ENCODE measurements at regions not wholly inside any gene's neighbourhood (a gene's known extent, or its start where the extent isn't known, plus 50 kb on each side); places are given as distances from the start of the nearest gene placed in this dataset.

GRCh38 chr16:17804857-17805256 is 334.1 kb upstream of the XYLT1 start:
- DNase-seq (ENCODE audit: low read depth) = no peak

- DNase-seq (ENCODE audit: low read depth) = no peak
Measured at GRCh38 chr16:17803625-17804410, 333.1 kb upstream of the XYLT1 start.

DNA sequence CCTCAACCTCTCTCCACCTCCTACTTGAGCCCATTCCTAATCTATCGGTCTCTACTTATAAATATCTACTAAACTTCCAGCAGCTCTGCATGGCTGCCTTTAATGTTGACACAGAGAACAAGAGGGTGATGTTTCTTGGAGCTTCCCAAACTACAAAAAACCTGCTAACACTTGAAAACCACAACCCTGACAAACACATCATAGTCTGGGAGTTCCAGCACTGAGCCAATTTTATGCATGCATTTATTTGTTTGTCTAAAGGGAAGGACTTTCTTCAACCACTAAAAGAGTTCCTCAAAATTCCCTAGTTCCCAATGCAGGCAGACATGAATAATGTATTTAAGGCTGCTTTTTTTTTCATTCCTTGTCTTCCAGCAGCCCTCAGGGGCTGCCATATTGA is 331.8 kb upstream of the XYLT1 start:
- no peak for DNase-seq (ENCODE audit: low read depth)

GRCh38 chr16:17801068-17801467 is 330.3 kb upstream of the XYLT1 start:
- DNase-seq (ENCODE audit: low read depth) = no peak

- no peak for DNase-seq (ENCODE audit: low read depth)
Measured at GRCh38 chr16:17798716-17799115, 328.0 kb upstream of the XYLT1 start.

DNA sequence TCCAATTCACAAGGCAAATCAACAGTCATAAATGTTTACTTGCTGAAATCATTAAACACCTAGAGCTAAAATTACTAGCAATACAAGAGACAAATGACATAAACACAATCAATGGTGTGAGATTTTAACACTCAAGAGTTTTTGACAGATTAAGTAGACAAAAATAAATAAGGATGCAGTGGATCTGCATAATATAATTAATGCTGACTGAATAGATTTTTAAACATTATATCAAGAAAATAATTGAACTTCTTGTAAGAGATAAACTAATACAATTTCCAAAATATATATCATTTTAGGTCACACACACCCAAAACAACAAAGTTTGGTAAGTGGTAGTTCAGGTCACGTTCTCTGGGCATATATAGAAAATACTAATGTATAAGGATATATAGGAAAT is 322.6 kb upstream of the XYLT1 start:
- no peak for DNase-seq (ENCODE audit: low read depth)

DNA sequence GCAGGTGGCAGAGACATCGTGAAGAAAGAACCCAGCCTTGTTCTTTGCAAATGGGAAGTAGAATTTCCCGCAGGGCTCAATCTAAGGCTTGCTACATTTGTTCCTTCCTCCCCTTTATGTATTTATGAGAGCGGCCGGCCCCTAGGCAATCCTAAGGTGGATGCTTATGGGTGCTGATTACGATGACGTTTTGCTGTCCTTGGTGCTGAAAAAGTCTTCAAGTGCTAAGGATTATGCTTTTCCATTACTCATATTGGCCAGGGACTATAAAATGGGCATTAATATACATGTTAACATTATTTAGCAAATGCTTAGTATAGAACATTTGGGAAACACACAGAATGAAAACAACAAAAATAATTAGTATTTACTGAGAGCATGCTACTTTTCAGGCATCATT is 313.3 kb upstream of the XYLT1 start:
- no peak for DNase-seq (ENCODE audit: low read depth)

DNA sequence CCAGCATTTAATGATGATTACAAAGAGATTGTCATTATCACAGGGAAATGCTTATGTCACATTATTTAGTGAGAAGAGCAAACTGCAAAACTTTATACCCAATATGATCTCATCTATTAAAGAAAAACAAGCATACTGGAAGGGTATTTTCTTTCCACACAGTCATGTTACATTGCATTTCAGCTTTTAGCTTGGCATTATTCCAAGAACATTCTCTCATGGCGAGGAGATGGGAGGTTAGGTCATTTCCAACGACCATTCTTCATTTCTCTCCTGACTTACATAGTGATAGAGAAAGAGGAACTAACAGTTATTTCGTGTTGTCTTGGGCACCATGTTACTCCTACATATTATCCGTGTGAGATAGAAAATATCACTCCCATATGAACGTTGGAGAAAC is 309.4 kb upstream of the XYLT1 start:
- DNase-seq (ENCODE audit: low read depth) = no peak

DNA sequence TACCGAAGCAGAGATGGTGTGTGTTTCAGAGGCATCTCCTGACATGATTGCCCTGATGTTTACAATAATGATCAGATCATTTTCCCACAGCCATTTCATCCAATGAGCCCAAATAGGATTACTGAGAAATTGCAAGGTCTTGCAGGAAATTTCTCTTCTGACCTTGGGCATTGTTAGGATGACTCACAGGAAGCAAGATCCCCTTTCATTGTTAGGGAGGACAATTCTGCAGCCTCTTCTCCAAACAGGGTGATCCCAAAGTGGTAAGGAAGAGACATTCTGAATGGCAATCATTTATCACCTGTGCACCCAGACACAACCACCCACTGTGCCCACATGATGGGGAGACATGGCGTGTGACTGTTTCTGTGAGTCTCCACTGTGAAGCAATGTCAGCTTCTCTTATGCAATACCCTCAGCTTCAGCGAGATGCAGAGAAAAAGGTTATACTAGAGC is 306.7 kb upstream of the XYLT1 start:
- no peak for DNase-seq (ENCODE audit: low read depth)

DNA sequence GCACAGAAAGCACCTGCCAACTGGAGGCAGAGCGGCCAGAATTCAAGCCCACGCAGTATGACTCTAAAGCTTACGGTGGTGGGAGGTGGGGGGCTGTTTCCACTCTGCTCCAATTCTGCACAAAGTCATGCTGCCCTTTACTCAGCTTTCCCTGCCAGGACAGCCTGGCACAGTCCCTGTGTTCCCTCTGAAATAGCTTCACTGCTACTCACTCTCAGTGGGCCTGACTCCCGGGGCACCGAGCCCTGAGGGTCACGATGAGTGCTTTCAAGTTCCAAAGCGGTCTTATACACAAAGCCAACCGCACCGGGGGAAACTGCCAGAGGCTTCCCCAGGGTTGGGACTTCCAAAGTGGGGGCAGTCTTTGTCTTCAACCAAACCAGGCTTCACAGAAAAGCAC is 306.1 kb upstream of the XYLT1 start:
- DNase-seq (ENCODE audit: low read depth) = no peak

DNA sequence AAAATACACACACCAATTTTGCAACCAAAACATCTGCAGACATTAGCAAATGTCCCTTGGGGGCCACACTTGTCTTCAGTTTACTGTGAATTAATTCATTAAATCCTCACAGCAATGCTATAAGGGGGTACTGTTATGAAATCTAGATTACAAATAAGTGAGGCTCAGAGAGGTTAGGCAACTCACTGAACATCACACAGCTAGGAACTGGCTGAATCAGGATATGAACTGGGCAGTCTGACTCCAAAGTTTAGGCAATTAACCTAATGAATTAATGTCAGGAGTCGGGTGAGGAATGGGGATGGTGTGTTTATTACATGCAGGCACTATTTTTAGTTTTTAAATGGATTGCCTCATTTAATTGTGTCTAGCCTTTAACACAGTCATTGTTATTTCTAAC is 305.7 kb upstream of the XYLT1 start:
- DNase-seq (ENCODE audit: low read depth) = no peak

GRCh38 chr16:17775061-17775460 is 304.3 kb upstream of the XYLT1 start:
- DNase-seq (ENCODE audit: low read depth) = no peak

- DNase-seq (ENCODE audit: low read depth) = no peak
Measured at GRCh38 chr16:17773698-17774101, 302.9 kb upstream of the XYLT1 start.

DNA sequence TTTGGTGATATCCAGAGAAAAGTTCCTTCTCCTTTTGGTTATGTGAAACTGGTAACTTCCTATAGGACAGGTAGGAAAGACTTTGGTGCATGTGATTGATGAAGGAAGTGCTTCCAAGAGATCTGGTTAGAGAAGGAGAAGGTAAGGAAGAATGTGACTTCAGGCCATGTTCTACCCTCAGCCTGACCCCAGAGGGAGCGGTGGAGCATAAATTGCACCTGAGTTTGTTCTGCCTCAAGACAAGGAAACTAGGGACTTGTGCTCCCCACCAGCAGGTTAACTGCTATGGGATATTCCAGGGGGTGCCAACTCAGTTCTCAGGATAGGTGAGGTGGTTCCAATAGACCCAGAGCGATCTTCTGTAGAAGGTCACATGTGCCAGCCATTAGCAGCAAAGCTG is 299.3 kb upstream of the XYLT1 start:
- no peak for DNase-seq (ENCODE audit: low read depth)

DNA sequence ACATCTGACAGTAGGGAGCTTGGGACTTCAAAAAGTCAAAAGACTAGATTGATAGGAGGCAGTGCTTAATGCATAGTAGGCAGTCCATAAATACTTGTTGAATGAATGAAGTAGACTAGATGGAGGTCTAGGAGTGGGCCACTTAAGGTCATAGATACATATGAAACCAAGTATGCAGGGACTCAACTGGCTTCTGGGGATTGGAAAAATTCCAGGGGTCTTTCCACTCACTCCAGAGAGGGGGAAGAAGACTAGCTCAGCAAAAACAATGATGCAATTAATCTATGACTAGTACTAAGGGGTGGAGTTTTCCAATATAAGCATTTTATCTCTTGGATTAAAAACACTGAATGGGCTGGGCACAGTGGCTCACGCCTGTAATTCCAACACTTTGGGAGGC is 298.3 kb upstream of the XYLT1 start:
- no peak for DNase-seq (ENCODE audit: low read depth)

- no peak for DNase-seq (ENCODE audit: low read depth)
Measured at GRCh38 chr16:17768257-17768656, 297.5 kb upstream of the XYLT1 start.

GRCh38 chr16:17766012-17766411 is 295.3 kb upstream of the XYLT1 start:
- DNase-seq (ENCODE audit: low read depth) = no peak

DNA sequence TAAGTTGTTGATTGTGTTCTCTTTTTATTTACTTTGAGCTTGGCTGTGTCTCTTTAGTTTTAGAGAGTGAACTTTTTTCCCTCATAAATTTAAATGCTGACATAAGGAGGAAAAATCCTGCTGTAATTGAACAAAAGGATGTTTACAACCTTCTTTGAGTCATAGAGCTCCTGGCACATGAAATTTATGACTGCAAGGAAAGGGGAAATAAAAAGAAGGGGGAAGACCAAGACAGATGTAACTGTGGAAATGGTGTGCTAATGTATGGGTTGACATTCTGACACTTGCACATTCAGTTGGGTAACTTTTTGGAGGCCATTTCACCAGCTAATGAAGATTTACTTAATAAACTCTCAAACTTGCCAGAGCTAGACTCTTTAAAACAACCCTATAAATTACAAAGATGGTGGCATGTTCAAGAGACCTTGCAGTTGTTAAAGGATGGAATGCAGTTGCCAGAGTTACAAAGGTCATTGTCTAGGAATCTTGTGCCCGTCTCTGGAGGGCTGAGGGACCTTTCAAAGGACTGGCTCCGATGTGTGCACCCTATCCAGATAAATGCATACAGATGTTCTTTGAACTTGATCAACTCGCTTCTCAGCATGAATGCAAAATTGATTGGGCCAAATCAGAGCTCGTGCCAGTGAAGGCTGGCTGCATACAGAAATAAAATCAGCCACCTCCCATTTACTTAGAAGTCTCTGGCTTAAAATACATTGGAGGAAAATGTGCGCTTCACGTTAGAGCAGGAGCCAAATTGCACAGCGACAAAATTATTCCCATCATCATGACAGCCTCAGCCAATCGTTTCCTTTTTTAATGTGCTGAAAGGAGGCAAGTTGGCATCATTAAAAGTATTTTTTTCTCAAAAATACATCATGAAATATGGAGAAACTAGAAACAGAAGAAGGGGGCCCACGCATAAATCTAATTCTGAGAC is 289.0 kb upstream of the XYLT1 start:
- DNase-seq (ENCODE audit: low read depth) = no peak

GRCh38 chr16:17757808-17758207 is 287.0 kb upstream of the XYLT1 start:
- no peak for DNase-seq (ENCODE audit: low read depth)

GRCh38 chr16:17755158-17755557 is 284.4 kb upstream of the XYLT1 start:
- no peak for DNase-seq (ENCODE audit: low read depth)

- DNase-seq (ENCODE audit: low read depth) = no peak
Measured at GRCh38 chr16:17753434-17753833, 282.7 kb upstream of the XYLT1 start.

- DNase-seq (ENCODE audit: low read depth) = no peak
Measured at GRCh38 chr16:17749706-17750105, 278.9 kb upstream of the XYLT1 start.
